AG20443 (cell line): ENCODE measurements at regions not wholly inside any gene's neighbourhood (a gene's known extent, or its start where the extent isn't known, plus 50 kb on each side); places are given as distances from the start of the nearest gene placed in this dataset.
A peak's percentile ranks its signal among the peaks of the same experiment; 100 is the strongest.
"Not testable (repeated sequence)": the region's sequence is repeated elsewhere in the genome, so short reads cannot be mapped to it uniquely, and the experiment has no call there.

Source experiments
- DNase-seq: peaks from one replicate; pipeline ENCODE4 v3.0.0; 2012; ENCODE audit warnings: low spot score, mixed read lengths

- peak; percentile 11 for DNase-seq
Observed at GRCh38 chr2:211144078-211144477, 587.7 kb downstream of the CPS1 start.

DNA sequence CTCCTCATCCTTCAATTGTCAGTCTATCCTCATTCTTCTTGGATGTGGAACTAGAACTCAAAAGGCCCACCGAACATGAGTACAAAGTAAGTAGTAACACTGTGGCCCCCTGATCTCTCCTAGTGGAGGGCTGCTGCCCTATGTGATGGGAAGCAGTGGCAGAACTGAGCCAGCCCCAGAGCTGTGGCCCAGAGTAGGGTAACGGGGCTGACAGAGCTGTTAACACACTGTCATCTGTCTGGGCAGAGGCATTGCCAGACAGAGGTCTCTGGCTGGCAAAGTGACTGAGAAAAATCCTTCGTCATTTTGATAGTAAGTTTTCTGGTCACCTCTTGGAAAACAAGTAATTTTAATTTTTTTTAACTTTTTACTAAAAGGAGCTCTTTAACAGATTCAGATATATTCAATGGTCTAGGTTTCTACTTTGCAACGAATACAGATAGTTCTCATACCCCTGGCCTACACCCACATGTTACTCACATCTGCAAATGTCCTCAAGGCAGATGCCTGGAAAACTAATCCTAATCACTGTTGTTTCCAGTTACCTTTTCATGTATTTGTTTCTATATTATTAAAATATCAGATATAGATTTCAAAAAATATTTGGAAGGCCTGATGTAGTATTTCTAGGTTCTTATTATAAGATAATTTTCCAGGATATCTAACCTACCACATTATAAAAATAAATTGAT is 588.7 kb downstream of the CPS1 start:
- no peak for DNase-seq

DNA sequence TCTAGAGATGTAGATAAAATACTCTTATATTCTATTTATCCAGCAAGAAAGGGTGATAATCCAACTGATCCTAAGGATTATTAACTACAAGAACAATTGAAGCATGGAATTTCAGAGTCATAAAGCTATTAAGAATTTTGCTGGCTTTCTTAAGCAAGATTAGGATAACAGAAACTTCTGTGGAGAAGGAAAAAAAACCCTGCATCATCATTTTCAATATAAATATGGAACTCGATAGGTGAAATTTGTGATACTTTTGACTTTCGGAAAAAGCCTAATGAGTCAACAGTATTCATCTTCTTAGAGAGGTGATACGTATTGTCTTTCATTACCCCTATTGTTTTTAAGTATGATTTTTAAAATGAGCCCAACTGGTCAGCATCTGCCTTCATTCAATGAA is 593.3 kb downstream of the CPS1 start:
- no peak for DNase-seq

DNA sequence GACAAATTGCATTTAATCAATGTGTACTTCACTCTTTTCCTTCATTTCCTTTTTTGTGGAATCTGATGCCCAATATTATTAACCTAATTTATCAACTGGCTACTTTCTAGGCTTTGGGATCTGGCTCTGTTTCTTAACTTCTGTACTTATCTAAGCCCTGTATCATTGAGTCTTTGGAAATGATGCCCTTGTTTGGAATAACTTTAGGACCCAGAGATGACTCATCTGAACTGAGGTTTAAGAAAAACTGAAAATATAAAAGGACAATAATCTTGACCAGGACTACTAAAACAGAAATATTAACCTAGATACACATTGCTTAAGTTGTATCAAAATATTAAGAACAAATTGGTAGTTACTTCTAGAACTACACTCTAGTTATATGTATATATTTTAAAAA is 600.8 kb downstream of the CPS1 start:
- DNase-seq = no peak

GRCh38 chr2:211157856-211158463 is 601.6 kb downstream of the CPS1 start:
- DNase-seq = peak; percentile 40

DNA sequence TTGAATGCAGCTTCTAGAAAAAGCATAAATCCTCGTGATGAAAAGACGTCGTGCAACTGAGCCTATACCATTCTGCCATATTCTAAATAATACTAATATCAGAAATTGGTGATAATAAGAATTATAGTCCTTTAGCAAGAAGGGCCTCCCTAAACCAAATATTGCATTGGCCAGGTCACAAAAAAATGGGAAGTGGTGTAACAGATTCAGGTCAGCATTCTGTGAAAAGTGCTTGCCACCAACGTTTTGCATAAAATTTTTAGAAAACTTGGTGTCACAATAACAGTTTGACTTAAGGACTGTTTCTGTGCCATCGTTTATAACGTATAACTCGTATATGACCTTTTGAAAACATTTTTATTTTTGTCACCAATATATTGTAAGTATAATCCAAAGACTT is 603.6 kb downstream of the CPS1 start:
- DNase-seq = no peak

- DNase-seq = no peak
Observed at GRCh38 chr2:211161236-211161635, 604.8 kb downstream of the CPS1 start.

DNA sequence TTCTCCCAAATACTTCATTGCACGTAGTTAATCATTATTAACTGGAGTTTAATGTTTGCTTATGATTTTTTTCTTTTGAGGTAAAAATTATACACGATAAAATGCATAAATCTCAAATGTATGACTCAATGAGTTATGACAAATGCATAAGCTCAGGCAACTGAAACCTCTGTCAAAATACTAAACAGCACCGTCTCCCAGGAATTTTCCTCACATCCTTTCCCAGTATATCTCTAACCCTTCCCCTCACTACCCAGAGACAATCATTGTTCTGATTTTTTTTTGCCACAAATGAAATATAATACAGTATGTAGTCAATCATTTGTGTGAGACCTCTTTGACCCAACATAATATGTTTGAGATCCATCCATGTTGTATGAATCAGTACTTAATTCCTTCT is 606.5 kb downstream of the CPS1 start:
- DNase-seq = no peak

- DNase-seq = no peak
Observed at GRCh38 chr2:211170843-211171242, 614.4 kb downstream of the CPS1 start.

DNA sequence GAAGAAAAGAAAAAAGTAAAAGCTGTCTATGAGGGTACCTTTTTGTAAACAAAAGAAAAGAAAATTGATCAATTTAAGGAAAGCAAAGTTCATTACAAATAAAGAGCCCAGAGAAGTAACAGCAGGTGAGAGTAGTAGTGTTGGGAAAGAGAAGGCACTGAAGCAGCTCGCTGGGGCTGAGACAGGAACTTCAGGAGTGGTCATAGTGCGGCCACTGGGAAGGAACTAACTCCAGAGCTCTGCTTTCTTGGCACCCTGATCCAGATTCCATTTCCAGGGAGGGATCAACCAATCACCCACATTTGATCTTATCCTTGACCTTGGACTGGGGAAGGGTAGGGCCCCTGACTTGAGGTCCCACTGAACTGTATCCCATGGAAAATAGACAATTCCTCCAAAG is 617.6 kb downstream of the CPS1 start:
- no peak for DNase-seq

DNA sequence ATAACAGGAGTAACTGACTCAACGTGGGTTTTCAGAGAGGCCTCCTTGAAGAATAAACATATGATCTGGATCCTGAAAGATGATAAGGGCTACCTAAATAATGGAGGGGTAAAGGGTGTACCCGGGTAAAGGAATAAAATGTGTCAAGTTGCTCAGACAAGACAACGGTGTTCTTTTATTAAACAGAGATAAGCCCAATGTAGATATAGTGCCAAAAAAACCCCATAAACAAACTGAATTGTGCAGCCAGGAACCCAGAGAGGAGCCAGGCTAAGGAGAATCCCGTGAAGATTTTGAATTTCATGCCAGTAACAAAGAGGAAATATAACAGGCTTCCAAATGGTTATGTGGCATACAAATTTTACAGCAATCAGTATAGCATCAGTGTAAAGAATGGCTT is 618.2 kb downstream of the CPS1 start:
- no peak for DNase-seq

DNA sequence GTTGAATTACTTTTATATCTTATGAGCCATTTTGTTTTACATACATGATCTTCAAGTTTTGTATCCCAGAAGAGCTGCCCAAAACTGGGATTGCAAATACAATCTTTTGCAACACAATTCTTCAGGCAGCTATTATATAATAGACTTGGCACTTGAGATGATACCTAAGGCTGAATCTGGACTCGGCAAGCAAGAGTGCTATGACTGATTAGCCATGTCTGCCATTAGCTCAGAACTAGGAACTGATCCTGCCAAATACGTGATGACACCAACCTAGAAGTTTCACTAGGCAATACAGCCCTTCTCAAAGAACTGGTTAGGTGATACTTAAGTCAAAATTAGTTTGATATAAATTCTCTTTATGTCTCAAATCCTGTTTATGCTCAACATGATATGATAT is 619.6 kb downstream of the CPS1 start:
- no peak for DNase-seq

DNA sequence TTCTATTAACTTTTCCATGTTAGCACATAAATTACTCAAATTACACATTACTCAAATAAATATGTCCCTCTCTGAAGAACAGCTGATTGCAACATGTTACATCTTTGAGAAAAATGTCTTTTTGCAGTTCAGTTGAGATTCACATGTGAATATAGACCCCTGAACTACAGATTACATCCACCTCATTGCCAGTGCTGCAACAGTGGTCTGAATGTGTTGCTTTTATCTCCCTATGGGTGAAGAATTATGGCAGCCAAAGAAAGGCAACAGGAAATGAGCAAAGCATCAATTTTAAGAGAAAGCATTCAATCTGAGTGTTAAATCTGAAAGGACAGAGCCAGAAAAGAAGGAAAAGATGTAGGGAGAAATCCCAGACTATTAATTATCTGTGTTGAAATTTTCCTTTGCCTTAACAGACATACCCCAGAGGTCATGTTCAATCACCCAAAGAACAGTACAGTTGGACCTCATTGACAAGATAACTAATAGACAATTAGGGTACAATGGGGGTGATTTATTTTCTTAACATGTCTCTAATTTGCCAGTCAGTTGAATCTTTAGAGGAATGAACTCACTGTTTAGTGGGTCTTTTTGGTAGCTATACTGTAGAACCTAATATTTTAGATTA is 620.2 kb downstream of the CPS1 start:
- DNase-seq = no peak

GRCh38 chr2:211181626-211182025 is 625.2 kb downstream of the CPS1 start:
- no peak for DNase-seq

GRCh38 chr2:211187602-211188001 is 631.2 kb downstream of the CPS1 start:
- DNase-seq = no peak

DNA sequence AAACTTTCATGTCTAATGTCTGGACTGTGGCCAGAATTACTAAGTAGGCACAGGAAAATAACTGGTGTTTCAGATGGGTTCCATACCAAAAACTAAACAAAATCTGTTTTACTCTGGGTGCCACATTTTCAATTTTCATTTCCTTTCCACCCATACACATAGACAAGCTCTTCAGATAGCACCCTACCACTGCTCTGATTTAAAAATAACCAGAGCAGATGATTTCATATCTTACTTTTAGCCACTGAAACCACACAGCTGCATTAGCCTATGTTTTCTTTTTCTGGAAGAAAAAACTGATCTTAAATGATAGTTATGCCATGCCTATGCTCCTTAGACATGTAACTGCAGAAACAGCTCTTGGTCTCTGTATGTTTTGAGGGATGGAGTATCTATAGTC is 647.6 kb downstream of the CPS1 start:
- no peak for DNase-seq

DNA sequence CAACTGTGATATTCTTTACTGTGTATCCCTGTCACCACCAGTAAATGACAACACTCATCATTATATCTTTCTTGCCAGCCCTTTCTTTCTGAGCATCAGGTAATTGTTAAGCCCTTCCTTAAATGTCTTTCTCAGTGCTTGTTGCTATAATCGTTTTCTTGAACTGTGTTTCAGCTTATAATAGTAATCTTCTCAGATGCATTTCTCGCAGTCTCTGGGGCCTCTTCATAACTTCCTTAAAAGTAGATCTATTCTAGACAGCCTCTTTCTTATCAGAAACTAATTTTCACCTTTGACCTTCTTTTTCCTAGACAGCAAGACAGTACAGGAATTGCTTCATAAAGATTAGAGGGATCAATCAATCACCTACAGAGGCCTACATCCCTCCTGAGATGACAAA is 648.1 kb downstream of the CPS1 start:
- DNase-seq = no peak

DNA sequence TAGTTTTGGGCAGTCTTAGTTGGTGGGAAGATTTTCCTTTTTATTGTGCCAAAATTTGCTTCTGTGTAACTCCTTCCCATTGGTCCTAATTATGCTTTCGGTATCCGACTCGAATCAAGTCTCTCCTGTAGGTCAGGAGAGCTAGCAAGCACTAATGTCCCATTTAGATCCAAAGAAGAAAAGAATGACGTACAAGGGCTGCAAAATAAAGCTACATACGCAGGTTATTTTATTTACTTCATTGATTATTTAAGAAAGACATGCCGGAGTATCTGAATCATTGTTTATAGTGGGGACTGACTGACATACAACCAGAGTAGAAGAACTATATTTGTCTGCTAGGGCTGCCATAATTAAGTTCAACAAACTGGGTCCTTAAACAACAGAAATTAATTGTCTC is 648.5 kb downstream of the CPS1 start:
- DNase-seq = no peak

DNA sequence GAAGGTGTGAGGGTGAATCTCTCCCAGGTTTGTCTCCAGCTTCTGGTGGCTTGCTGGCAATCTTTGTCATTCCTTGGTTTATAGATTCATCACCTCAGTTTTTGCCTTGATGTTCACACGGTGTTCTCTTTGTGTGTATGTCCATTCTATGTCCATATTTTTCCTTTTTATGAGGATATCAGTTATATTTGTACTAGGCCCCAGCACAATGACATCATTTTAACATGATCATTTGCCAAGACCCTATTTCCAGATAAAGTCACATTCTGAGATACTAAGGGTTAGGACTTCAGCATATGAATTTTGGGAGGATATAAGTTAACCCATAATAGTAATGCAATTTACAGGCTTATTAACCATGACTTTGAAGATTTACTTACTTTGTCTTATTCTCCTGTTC is 649.0 kb downstream of the CPS1 start:
- DNase-seq = no peak

- DNase-seq = no peak
Observed at GRCh38 chr2:211205836-211206235, 649.4 kb downstream of the CPS1 start.

- DNase-seq = no peak
Observed at GRCh38 chr2:211216221-211216620, 659.8 kb downstream of the CPS1 start.

GRCh38 chr2:211219548-211219947 is 663.1 kb downstream of the CPS1 start:
- not testable (repeated sequence) for DNase-seq

- DNase-seq = no peak
Observed at GRCh38 chr2:211225784-211226183, 669.4 kb downstream of the CPS1 start.

- no peak for DNase-seq
Observed at GRCh38 chr2:211228559-211228958, 672.2 kb downstream of the CPS1 start.
